ENCODE measurements at regions not wholly inside any gene's neighbourhood (a gene's known extent, or its start where the extent isn't known, plus 50 kb on each side); places are given as distances from the start of the nearest gene placed in this dataset.

DNA sequence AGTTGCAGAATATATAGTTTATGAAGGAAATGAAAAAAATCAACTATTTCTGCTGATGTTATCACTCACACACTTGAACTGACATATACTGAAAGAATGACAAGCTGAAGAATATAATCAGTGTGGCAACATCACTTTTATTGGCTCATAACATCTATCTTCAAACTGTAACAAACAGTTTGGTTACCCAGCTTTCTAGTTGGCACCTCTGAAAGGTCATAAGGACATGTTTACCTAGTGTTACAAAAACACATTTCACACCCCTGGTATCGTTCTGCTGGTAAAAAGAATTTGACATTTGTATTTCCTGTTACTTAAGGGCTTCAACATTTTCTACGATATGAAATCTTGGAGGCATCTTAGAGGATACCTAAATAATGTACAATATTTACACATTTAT is 1267.0 kb upstream of the NCAM2 start:
- TF ChIP-seq, protein P1, sequence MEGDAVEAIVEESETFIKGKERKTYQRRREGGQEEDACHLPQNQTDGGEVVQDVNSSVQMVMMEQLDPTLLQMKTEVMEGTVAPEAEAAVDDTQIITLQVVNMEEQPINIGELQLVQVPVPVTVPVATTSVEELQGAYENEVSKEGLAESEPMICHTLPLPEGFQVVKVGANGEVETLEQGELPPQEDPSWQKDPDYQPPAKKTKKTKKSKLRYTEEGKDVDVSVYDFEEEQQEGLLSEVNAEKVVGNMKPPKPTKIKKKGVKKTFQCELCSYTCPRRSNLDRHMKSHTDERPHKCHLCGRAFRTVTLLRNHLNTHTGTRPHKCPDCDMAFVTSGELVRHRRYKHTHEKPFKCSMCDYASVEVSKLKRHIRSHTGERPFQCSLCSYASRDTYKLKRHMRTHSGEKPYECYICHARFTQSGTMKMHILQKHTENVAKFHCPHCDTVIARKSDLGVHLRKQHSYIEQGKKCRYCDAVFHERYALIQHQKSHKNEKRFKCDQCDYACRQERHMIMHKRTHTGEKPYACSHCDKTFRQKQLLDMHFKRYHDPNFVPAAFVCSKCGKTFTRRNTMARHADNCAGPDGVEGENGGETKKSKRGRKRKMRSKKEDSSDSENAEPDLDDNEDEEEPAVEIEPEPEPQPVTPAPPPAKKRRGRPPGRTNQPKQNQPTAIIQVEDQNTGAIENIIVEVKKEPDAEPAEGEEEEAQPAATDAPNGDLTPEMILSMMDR (IDR thresholded peaks at IDR 0.05), result no peak
- TF ChIP-seq POLR2A (IDR thresholded peaks at IDR 0.05), result no peak
- no peak for TF ChIP-seq POLR2AphosphoS5 (IDR thresholded peaks at IDR 0.05)
- no peak for TF ChIP-seq EP300 (IDR thresholded peaks at IDR 0.05)
